AG04450 (cell line): ENCODE measurements at regions not wholly inside any gene's neighbourhood (a gene's known extent, or its start where the extent isn't known, plus 50 kb on each side); places are given as distances from the start of the nearest gene placed in this dataset.

ENCODE experiments used
- CTCF ChIA-PET: fragments of 300-600, 350-600 bp; formaldehyde crosslinking; extraction: SDS; loops from one replicate; lab custom pipeline; 2022; ENCODE audit warnings: antibody characterized with exemption, inconsistent platforms; lab: Charles Lee
- POLR2A ChIA-PET: fragments of 350-600 bp; formaldehyde crosslinking; extraction: SDS; loops from one replicate; lab custom pipeline; 2021; ENCODE audit warnings: antibody characterized with exemption, inconsistent platforms; lab: Yijun Ruan, JAX
- DNase-seq: peaks from one replicate; pipeline ENCODE4 v3.0.0-alpha.2; 2011; ENCODE audit warnings: low read depth, low spot score
- H3K27ac ChIP-seq: one replicate; pipeline ENCODE4 v1.5.1; 2012; ENCODE audit warnings: low read depth, low read length, control low read depth
- H3K27me3 ChIP-seq: one replicate; pipeline ENCODE4 v1.6.0; 2012; ENCODE audit warnings: low read length; ENCODE audit not compliant: control insufficient read depth, insufficient read depth
- H3K4me3 ChIP-seq: 2 replicates; pipeline ENCODE4 v1.5.1; 2011; ENCODE audit warnings: mild to moderate bottlenecking, low read depth, low read length, control low read depth
- H3K9me3 ChIP-seq: 2 replicates; pipeline ENCODE4 v1.5.1; 2012; ENCODE audit warnings: low read length; ENCODE audit not compliant: control insufficient read depth, insufficient read depth
- CTCF ChIP-seq: IDR thresholded peaks from 2 replicates; pipeline ENCODE4 v1.5.1; 2011; ENCODE audit warnings: low read depth, low read length, control low read depth, inconsistent platforms

GRCh38 chr10:130854151-130854550 is 457.4 kb downstream of the TCERG1L start:
- TF ChIP-seq CTCF: no peak
- H3K27ac ChIP-seq: no peak overlapping the region
- DNase-seq: no peak
- peaks cover 30% of the 10 kb centered on the region for H3K9me3 ChIP-seq
- ChIA-PET POLR2A (no interaction called here), CTCF (no interaction called here)
- H3K27me3 ChIP-seq: no peaks in the 10 kb centered on the region
- no peak overlapping the region for H3K4me3 ChIP-seq

GRCh38 chr10:130857631-130858295 is 453.8 kb downstream of the TCERG1L start:
- TF ChIP-seq CTCF: no peak
- Histone ChIP-seq H3K4me3 (no peak overlapping the region), H3K9me3 (peaks cover 46% of the 10 kb centered on the region), H3K27me3 (no peaks in the 10 kb centered on the region), H3K27ac (no peak overlapping the region)
- POLR2A ChIA-PET: no interaction called here
- DNase-seq: no peak
- CTCF ChIA-PET: no interaction called here

GRCh38 chr10:130858626-130859025 is 452.9 kb downstream of the TCERG1L start:
- DNase-seq: no peak
- TF ChIP-seq CTCF: no peak
- Histone ChIP-seq H3K4me3 (no peak overlapping the region), H3K27ac (no peak overlapping the region), H3K9me3 (peaks cover 52% of the 10 kb centered on the region), H3K27me3 (no peaks in the 10 kb centered on the region)
- CTCF ChIA-PET: no interaction called here
- POLR2A ChIA-PET: no interaction called here

- Histone ChIP-seq H3K4me3 (no peak overlapping the region), H3K27ac (no peak overlapping the region), H3K27me3 (no peaks in the 10 kb centered on the region), H3K9me3 (peaks cover 60% of the 10 kb centered on the region)
- ChIA-PET CTCF (no interaction called here), POLR2A (no interaction called here)
- no peak for DNase-seq
- TF ChIP-seq CTCF: no peak
Measured at GRCh38 chr10:130859427-130859826, 452.1 kb downstream of the TCERG1L start.

- Histone ChIP-seq H3K4me3 (no peak overlapping the region), H3K27ac (no peak overlapping the region), H3K9me3 (peaks cover 86% of the 10 kb centered on the region), H3K27me3 (no peaks in the 10 kb centered on the region)
- no peak for DNase-seq
- no peak for TF ChIP-seq CTCF
- ChIA-PET POLR2A (no interaction called here), CTCF (no interaction called here)
Measured at GRCh38 chr10:130862122-130862521, 449.4 kb downstream of the TCERG1L start.
